GM12864 (cell line): ENCODE measurements at regions not wholly inside any gene's neighbourhood (a gene's known extent, or its start where the extent isn't known, plus 50 kb on each side); places are given as distances from the start of the nearest gene placed in this dataset.

Experiments
- DNase-seq: peaks from one replicate; pipeline ENCODE4 v3.0.0-alpha.2; 2011; ENCODE audit warnings: low read depth
- H3K4me3 ChIP-seq: 2 replicates; pipeline ENCODE4 v1.5.1; 2011; ENCODE audit warnings: mild to moderate bottlenecking, low read depth, low read length, control low read depth
- TF ChIP-seq, protein P1 (sequence below): IDR thresholded peaks from 2 replicates; pipeline ENCODE4 v1.5.1; 2011; ENCODE audit warnings: low read depth, mild to moderate bottlenecking, moderate library complexity, low read length, control low read depth, inconsistent platforms; ENCODE audit errors: missing control alignments

DNA sequence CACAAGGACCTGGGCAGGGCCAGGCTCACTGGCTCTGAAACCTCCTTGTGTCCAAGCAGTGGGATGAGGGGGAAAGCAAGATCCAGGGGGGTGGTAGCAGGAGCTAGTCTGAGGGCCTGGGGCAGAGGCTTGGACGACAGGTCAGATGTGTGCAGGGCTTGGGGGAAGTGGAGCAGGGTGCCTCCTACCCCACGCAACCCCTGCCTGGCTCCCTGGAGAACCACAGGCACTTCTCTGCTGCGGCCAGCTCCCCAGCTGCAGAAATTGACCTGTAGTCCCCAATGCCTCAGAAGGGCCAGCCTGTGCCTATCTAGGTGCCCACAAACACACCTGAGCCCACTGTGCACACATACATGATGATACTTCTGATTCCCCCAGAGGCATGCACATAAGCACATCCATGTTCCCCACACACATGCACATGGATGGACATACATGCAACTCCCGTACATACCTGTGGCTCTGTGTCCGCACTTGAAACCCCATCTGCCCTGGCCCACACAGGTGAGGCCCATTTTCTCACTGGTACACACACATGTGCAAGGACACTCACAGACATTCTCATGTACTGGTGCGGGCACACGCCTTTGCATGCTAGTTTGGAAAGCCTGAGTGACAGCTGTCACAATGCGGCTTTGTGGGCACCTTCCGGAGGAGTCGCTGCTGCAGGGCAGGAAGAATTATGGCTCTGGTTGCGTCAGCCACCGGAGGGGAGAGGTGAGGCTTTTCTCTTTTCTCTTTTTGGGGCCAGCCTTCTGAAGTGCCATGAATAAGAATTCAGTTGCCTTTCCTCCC lies 247.2 kb upstream of the CSF3R start:
- TF ChIP-seq, protein P1, sequence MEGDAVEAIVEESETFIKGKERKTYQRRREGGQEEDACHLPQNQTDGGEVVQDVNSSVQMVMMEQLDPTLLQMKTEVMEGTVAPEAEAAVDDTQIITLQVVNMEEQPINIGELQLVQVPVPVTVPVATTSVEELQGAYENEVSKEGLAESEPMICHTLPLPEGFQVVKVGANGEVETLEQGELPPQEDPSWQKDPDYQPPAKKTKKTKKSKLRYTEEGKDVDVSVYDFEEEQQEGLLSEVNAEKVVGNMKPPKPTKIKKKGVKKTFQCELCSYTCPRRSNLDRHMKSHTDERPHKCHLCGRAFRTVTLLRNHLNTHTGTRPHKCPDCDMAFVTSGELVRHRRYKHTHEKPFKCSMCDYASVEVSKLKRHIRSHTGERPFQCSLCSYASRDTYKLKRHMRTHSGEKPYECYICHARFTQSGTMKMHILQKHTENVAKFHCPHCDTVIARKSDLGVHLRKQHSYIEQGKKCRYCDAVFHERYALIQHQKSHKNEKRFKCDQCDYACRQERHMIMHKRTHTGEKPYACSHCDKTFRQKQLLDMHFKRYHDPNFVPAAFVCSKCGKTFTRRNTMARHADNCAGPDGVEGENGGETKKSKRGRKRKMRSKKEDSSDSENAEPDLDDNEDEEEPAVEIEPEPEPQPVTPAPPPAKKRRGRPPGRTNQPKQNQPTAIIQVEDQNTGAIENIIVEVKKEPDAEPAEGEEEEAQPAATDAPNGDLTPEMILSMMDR: no peak
- no peak for DNase-seq
- H3K4me3 ChIP-seq: no peak overlapping the region

DNA sequence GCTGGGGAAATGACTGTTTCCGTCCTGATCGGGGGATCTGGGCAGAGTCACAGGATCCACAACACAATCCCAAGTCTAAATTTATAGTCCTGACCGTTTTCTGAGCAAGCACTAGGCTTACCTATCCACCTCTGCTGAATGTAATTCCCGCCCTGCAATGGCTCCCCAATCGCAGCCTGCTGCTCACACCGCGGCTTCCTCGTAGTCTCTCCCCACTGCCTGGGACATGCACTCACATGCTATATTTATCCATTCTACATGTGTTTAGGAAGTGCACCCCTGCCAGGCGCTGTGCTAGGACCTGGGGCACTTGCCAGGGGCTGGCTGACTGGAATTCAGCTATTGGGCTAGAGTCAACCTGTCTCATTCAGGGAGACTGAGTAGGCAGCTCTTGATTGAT lies 246.6 kb upstream of the CSF3R start:
- H3K4me3 ChIP-seq: no peak overlapping the region
- TF ChIP-seq, protein P1: no peak
- DNase-seq: no peak

GRCh38 chr1:36728846-36729245 lies 246.1 kb upstream of the CSF3R start:
- TF ChIP-seq, protein P1: no peak
- no peak overlapping the region for H3K4me3 ChIP-seq
- no peak for DNase-seq

- TF ChIP-seq, protein P1: no peak
- no peak overlapping the region for H3K4me3 ChIP-seq
- DNase-seq: no peak
Observed at GRCh38 chr1:36728051-36728450, 245.3 kb upstream of the CSF3R start.

DNA sequence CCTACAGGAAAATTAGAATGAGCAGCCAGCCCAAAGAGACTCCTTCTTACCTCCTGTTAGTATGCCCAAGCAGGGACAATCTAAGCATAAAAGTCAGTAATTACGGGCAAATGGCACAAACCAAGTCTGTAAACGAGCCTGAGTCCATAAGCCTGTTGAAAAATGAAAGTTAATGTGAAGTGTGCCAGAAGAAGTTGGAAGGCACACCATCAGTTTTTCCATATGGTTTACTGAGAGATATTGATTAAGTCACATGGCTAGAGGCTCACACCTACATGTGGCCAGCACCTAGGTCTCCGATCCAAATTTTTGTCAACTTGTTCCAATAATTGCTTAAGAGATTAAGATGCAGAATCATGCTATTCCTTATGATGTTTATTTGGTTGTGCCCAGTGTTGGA lies 242.4 kb upstream of the CSF3R start:
- TF ChIP-seq, protein P1: no peak
- DNase-seq: no peak
- H3K4me3 ChIP-seq: no peak overlapping the region

GRCh38 chr1:36723813-36724212 lies 241.1 kb upstream of the CSF3R start:
- no peak for DNase-seq
- TF ChIP-seq, protein P1: no peak
- no peak overlapping the region for H3K4me3 ChIP-seq

- DNase-seq: no peak
- TF ChIP-seq, protein P1: no peak
- no peak overlapping the region for H3K4me3 ChIP-seq
Observed at GRCh38 chr1:36722871-36723270, 240.2 kb upstream of the CSF3R start.
